Neural progenitor cell (in vitro differentiated cells): ENCODE measurements at regions not wholly inside any gene's neighbourhood (a gene's known extent, or its start where the extent isn't known, plus 50 kb on each side); places are given as distances from the start of the nearest gene placed in this dataset.

ENCODE experiments used
- DNase-seq: peaks from one replicate; pipeline ENCODE4 v3.0.0-alpha.2; 2016; ENCODE audit warnings: low spot score
- H2AFZ ChIP-seq: fragments of 200-600 bp; sonication (generic); replicated peaks from 2 replicates; pipeline ENCODE4 v1.6.1; 2016; ENCODE audit warnings: antibody characterized with exemption
- H3F3A ChIP-seq: fragments of 200-600 bp; sonication (generic); 2 replicates; pipeline ENCODE4 v1.6.1; 2016; ENCODE audit warnings: antibody characterized with exemption, low read depth
- H3K27ac ChIP-seq: fragments of 200-600 bp; sonication (generic); 2 replicates; pipeline ENCODE4 v1.5.1; 2016; ENCODE audit warnings: mild to moderate bottlenecking
- H3K27me3 ChIP-seq: fragments of 200-600 bp; sonication (generic); 2 replicates; pipeline ENCODE4 v1.6.1; 2016; ENCODE audit warnings: mild to moderate bottlenecking, moderate library complexity
- H3K36me3 ChIP-seq: fragments of 200-600 bp; sonication (generic); 2 replicates; pipeline ENCODE4 v1.5.1; 2016
- H3K4me1 ChIP-seq: fragments of 200-600 bp; sonication (generic); 2 replicates; pipeline ENCODE4 v1.6.1; 2016; ENCODE audit warnings: mixed run types
- H3K4me2 ChIP-seq: fragments of 200-600 bp; sonication (generic); 2 replicates; pipeline ENCODE4 v1.6.1; 2016
- H3K4me3 ChIP-seq: fragments of 200-600 bp; sonication (generic); 2 replicates; pipeline ENCODE4 v1.5.1; 2016
- H3K79me2 ChIP-seq: fragments of 200-600 bp; sonication (generic); 2 replicates; pipeline ENCODE4 v1.6.1; 2016; ENCODE audit warnings: low read depth
- H3K9ac ChIP-seq: fragments of 200-600 bp; sonication (generic); 2 replicates; pipeline ENCODE4 v1.6.1; 2016
- H3K9me3 ChIP-seq: fragments of 200-600 bp; sonication (generic); 2 replicates; pipeline ENCODE4 v1.5.1; 2016; ENCODE audit warnings: low read depth
- H4K20me1 ChIP-seq: fragments of 200-600 bp; sonication (generic); 2 replicates; pipeline ENCODE4 v1.6.1; 2016; ENCODE audit warnings: low read depth
- H3K27ac Mint-ChIP-seq: 3 replicates; pipeline ENCODE4 v1.8.0; 2021; ENCODE audit warnings: mixed read lengths
- H3K27me3 Mint-ChIP-seq: 2 replicates; pipeline ENCODE4 v1.8.0; 2022; ENCODE audit warnings: low read depth, mild to moderate bottlenecking, inconsistent platforms, moderate library complexity, mixed read lengths; ENCODE audit not compliant: insufficient read depth
- H3K36me3 Mint-ChIP-seq: 3 replicates; pipeline ENCODE4 v1.8.0; 2021; ENCODE audit warnings: mixed read lengths
- H3K4me1 Mint-ChIP-seq: 3 replicates; pipeline ENCODE4 v1.8.0; 2021; ENCODE audit warnings: mixed read lengths
- H3K4me3 Mint-ChIP-seq: 3 replicates; pipeline ENCODE4 v1.8.0; 2021; ENCODE audit warnings: mild to moderate bottlenecking, moderate library complexity, mixed read lengths
- H3K9me3 Mint-ChIP-seq: 3 replicates; pipeline ENCODE4 v1.8.0; 2020; ENCODE audit warnings: mixed read lengths
- CTCF ChIP-seq: fragments of 200-600 bp; sonication (generic); IDR thresholded peaks from 2 replicates; pipeline ENCODE4 v1.5.1; 2017; ENCODE audit warnings: antibody characterized with exemption, mild to moderate bottlenecking
- EZH2 ChIP-seq: fragments of 200-600 bp; sonication (generic); IDR thresholded peaks from 2 replicates; pipeline ENCODE4 v1.6.1; 2017; ENCODE audit warnings: antibody characterized with exemption, mild to moderate bottlenecking, moderate library complexity
- EZH2phosphoT487 ChIP-seq: fragments of 200-600 bp; sonication (generic); IDR thresholded peaks from 2 replicates; pipeline ENCODE4 v1.6.1; 2017; ENCODE audit warnings: antibody characterized with exemption

DNA sequence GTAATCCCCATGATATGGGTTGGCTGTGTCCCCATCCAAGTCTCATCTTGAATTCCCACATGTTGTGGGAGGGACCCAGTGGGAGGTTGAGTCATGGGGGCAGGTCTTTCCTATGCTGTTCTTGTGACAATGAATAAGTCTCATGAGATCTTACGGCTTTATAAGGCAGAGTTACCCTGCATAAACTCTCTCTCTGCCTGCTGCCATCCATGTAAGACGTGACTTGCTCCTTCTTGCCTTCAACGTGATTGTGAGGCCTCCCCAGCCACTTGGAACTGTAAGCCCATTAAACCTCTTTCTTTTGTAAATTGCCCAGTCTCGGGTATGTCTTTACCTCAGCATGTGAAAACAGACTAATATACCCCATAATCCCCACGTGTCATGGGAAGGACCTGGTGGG is 61.9 kb upstream of the LDAH start:
- peaks cover 5% of the 10 kb centered on the region for H3K27me3 Mint-ChIP-seq

GRCh38 chr2:20882466-20883170 is 59.7 kb upstream of the LDAH start:
- no peaks in the 10 kb centered on the region for H3K4me1 ChIP-seq
- H2AFZ ChIP-seq, result no peak overlapping the region
- H3K36me3 ChIP-seq, result no peaks in the 10 kb centered on the region
- H3F3A ChIP-seq, result no peaks in the 10 kb centered on the region
- Mint-ChIP-seq H3K27ac (no peak overlapping the region), H3K27me3 (peaks cover 7% of the 10 kb centered on the region), H3K36me3 (no peaks in the 10 kb centered on the region), H3K4me3 (no peak overlapping the region), H3K4me1 (no peaks in the 10 kb centered on the region), H3K9me3 (no peaks in the 10 kb centered on the region)
- TF ChIP-seq EZH2phosphoT487, result no peak
- no peak for TF ChIP-seq EZH2
- no peak for TF ChIP-seq CTCF
- no peak for DNase-seq
- H3K27me3 ChIP-seq, result no peaks in the 10 kb centered on the region
- no peak overlapping the region for H3K9ac ChIP-seq
- H3K79me2 ChIP-seq, result no peaks in the 10 kb centered on the region
- H3K4me2 ChIP-seq, result no peak overlapping the region
- H3K9me3 ChIP-seq, result no peaks in the 10 kb centered on the region
- H3K27ac ChIP-seq, result no peak overlapping the region
- no peak overlapping the region for H3K4me3 ChIP-seq
- H4K20me1 ChIP-seq, result no peaks in the 10 kb centered on the region

More for the DNA sequence above, 61.9 kb upstream of the LDAH start:
- no peaks in the 10 kb centered on the region for H3F3A ChIP-seq
- H3K27ac Mint-ChIP-seq, result no peak overlapping the region
- H3K4me3 ChIP-seq, result no peak overlapping the region
- no peak overlapping the region for H3K27ac ChIP-seq
- H4K20me1 ChIP-seq, result no peaks in the 10 kb centered on the region
- H3K4me3 Mint-ChIP-seq, result no peak overlapping the region
- no peaks in the 10 kb centered on the region for H3K79me2 ChIP-seq
- no peaks in the 10 kb centered on the region for H3K9me3 Mint-ChIP-seq
- H3K27me3 ChIP-seq, result no peaks in the 10 kb centered on the region
- no peak for TF ChIP-seq EZH2
- TF ChIP-seq CTCF, result no peak
- no peak for TF ChIP-seq EZH2phosphoT487
- no peak overlapping the region for H3K4me2 ChIP-seq
- H3K4me1 Mint-ChIP-seq, result no peaks in the 10 kb centered on the region
- H3K9me3 ChIP-seq, result no peaks in the 10 kb centered on the region
- no peak overlapping the region for H3K9ac ChIP-seq
- no peaks in the 10 kb centered on the region for H3K36me3 ChIP-seq
- no peaks in the 10 kb centered on the region for H3K36me3 Mint-ChIP-seq
- DNase-seq, result no peak
- H3K4me1 ChIP-seq, result no peaks in the 10 kb centered on the region
- no peak overlapping the region for H2AFZ ChIP-seq

GRCh38 chr2:20880221-20880771 is 57.4 kb upstream of the LDAH start:
- no peaks in the 10 kb centered on the region for H3K36me3 Mint-ChIP-seq
- no peak overlapping the region for H3K27ac Mint-ChIP-seq
- no peak overlapping the region for H3K9ac ChIP-seq
- no peak for TF ChIP-seq EZH2phosphoT487
- no peak for TF ChIP-seq CTCF
- TF ChIP-seq EZH2, result no peak
- no peaks in the 10 kb centered on the region for H3K79me2 ChIP-seq
- no peak overlapping the region for H3K4me2 ChIP-seq
- H3K27me3 ChIP-seq, result no peaks in the 10 kb centered on the region
- no peak overlapping the region for H3K4me3 Mint-ChIP-seq
- H3K9me3 Mint-ChIP-seq, result no peaks in the 10 kb centered on the region
- H4K20me1 ChIP-seq, result no peaks in the 10 kb centered on the region
- no peaks in the 10 kb centered on the region for H3K4me1 Mint-ChIP-seq
- no peak overlapping the region for H3K27ac ChIP-seq
- H3K9me3 ChIP-seq, result no peaks in the 10 kb centered on the region
- H3K4me3 ChIP-seq, result no peak overlapping the region
- H3K27me3 Mint-ChIP-seq, result peaks cover 7% of the 10 kb centered on the region
- no peak overlapping the region for H2AFZ ChIP-seq
- H3F3A ChIP-seq, result no peaks in the 10 kb centered on the region
- no peaks in the 10 kb centered on the region for H3K4me1 ChIP-seq
- H3K36me3 ChIP-seq, result no peaks in the 10 kb centered on the region
- no peak for DNase-seq
